HG02759 (cell line): ENCODE measurements at regions not wholly inside any gene's neighbourhood (a gene's known extent, or its start where the extent isn't known, plus 50 kb on each side); places are given as distances from the start of the nearest gene placed in this dataset.

Experiments
- ATAC-seq: cut with Tn5 transposase; IDR thresholded peaks from one replicate; pipeline ENCODE4 v1.9.1; 2021; ENCODE audit warnings: mild to moderate bottlenecking, moderate library complexity; ENCODE audit not compliant: unreplicated experiment

GRCh38 chr2:176388861-176389260 lies 119.6 kb downstream of the MTX2 start:
- no peak for ATAC-seq

GRCh38 chr2:176390276-176391147 lies 121.3 kb downstream of the MTX2 start:
- no peak for ATAC-seq

- no peak for ATAC-seq
These were observed 121.8 kb downstream of the MTX2 start for GRCh38 chr2:176391148-176391419.

GRCh38 chr2:176392249-176392648 lies 123.0 kb downstream of the MTX2 start:
- no peak for ATAC-seq

- ATAC-seq, result no peak
These were observed 123.6 kb downstream of the MTX2 start for GRCh38 chr2:176392744-176393414.

- no peak for ATAC-seq
These were observed 126.1 kb downstream of the MTX2 start for GRCh38 chr2:176395273-176395854.

- no peak for ATAC-seq
These were observed 129.2 kb downstream of the MTX2 start for GRCh38 chr2:176398243-176399073.

- ATAC-seq, result no peak
These were observed 129.9 kb downstream of the MTX2 start for GRCh38 chr2:176399074-176399598.

- peak; percentile 64 for ATAC-seq
These were observed 136.2 kb downstream of the MTX2 start for GRCh38 chr2:176405477-176405876.

- no peak for ATAC-seq
These were observed 138.5 kb downstream of the MTX2 start for GRCh38 chr2:176407706-176408105.

GRCh38 chr2:176409671-176410070 lies 140.4 kb downstream of the MTX2 start:
- no peak for ATAC-seq

GRCh38 chr2:176412136-176412535 lies 142.9 kb downstream of the MTX2 start:
- ATAC-seq, result no peak

- no peak for ATAC-seq
These were observed 144.5 kb downstream of the MTX2 start for GRCh38 chr2:176413786-176414185.

- no peak for ATAC-seq
These were observed 145.4 kb downstream of the MTX2 start for GRCh38 chr2:176414641-176415040.

- no peak for ATAC-seq
These were observed 146.1 kb downstream of the MTX2 start for GRCh38 chr2:176415174-176415895.

GRCh38 chr2:176415937-176416499 lies 146.8 kb downstream of the MTX2 start:
- no peak for ATAC-seq

GRCh38 chr2:176418768-176419167 lies 149.5 kb downstream of the MTX2 start:
- no peak for ATAC-seq

- ATAC-seq, result no peak
These were observed 150.4 kb downstream of the MTX2 start for GRCh38 chr2:176419591-176420071.

- ATAC-seq, result no peak
These were observed 152.2 kb downstream of the MTX2 start for GRCh38 chr2:176421297-176422050.
